Heart left ventricle (tissue), 16 donors: ENCODE measurements at regions not wholly inside any gene's neighbourhood (a gene's known extent, or its start where the extent isn't known, plus 50 kb on each side); places are given as distances from the start of the nearest gene placed in this dataset.

Experiments used
- ATAC-seq, 4 donors: fragments of 200-7000 bp; cut with Tn5 transposase; one replicate each; pipeline ENCODE4 v1.9.1; 2020 to 2022; ENCODE audit warnings: moderate library complexity in 4 of 4, mild to moderate bottlenecking in 3 of 4, moderate number of reproducible peaks in 1 of 4
- DNase-seq, 5 donors: peaks; one replicate each; pipeline ENCODE4 v3.0.0-alpha.2; 2020
- H3K27ac ChIP-seq, 12 donors: fragments of 200-600 bp; sonication (generic) in 4 of 12; one replicate each; pipeline versions ENCODE4 v1.5.0 to v1.8.0; 2016 to 2022; ENCODE audit warnings: mild to moderate bottlenecking in 2 of 12
- H3K27me3 ChIP-seq, 9 donors: fragments of 200-600 bp; sonication (generic) in 2 of 9; one replicate each; pipeline versions ENCODE4 v1.5.1 to v1.8.0; 2016 to 2022; ENCODE audit warnings: mild to moderate bottlenecking in 3 of 9
- H3K36me3 ChIP-seq, 9 donors: fragments of 200-600 bp; sonication (generic) in 2 of 9; one replicate each; pipeline versions ENCODE4 v1.5.0 to v1.8.0; 2018 to 2022; ENCODE audit warnings: mild to moderate bottlenecking in 2 of 9
- H3K4me1 ChIP-seq, 12 donors: fragments of 200-600 bp; sonication (generic) in 4 of 12; one replicate each; pipeline versions ENCODE4 v1.5.0 to v1.8.0; 2016 to 2022; ENCODE audit warnings: mild to moderate bottlenecking in 3 of 12
- H3K4me3 ChIP-seq, 12 donors: fragments of 200-600 bp; sonication (generic) in 4 of 12; one replicate each; pipeline versions ENCODE4 v1.5.0 to v1.8.0; 2017 to 2022; ENCODE audit warnings: mild to moderate bottlenecking in 9 of 12, moderate library complexity in 4 of 12
- H3K9me3 ChIP-seq, 12 donors: fragments of 200-600 bp; sonication (generic) in 4 of 12; one replicate each; pipeline versions ENCODE4 v1.5.0 to v1.8.0; 2016 to 2022; ENCODE audit warnings: mild to moderate bottlenecking in 1 of 12
- POLR2A ChIP-seq, 2 donors: fragments of 450-650 bp; IDR thresholded peaks; one replicate each; pipeline ENCODE4 v1.6.1; 2017; ENCODE audit warnings: antibody characterized with exemption in 2 of 2, mild to moderate bottlenecking in 2 of 2, moderate library complexity in 2 of 2
- WGBS, 4 donors: extraction: QIAGEN DNeasy Blood & Tissue Kit in 2 of 4; methylation state at CpG; one replicate each; pipeline versions ENCODE4 v1.1.5 to v1.1.7; 2013 to 2018; 5-methylcytosine and 5-hydroxymethylcytosine counted together
- intact Hi-C, 10 donors: fragments of 100-400 bp; cut with DNase I; formaldehyde crosslinking; loops; one replicate each; pipeline versions ENCODE4 v1.11.1 to v1.14.2; 2022
- TF ChIP-seq, protein P1 (sequence below), 12 donors: fragments of 200-600 bp; sonication (generic) in 4 of 12; IDR thresholded peaks; one replicate each; pipeline versions ENCODE4 v1.5.0 to v1.8.0; 2018 to 2022; ENCODE audit warnings: antibody characterized with exemption in 12 of 12, mild to moderate bottlenecking in 5 of 12
- donor health status: ischemic (EF 13 %, LVEDD 7.1; RV severe dilation, severe dysfunction).
- donor health status: healthy with polysubstance abuse.
- donor health status: DM: no; HTN: yes; CAD: no.
- donor health status: DM: no; HTN: no; CAD: no.
- donor health status: ischemic (EF 25% LVEDD 6.9; RV normal size, moderate dysfunction).
- donor health status: ischemic (EF 25% LVEDD 5.7; RV mildly dilated, moderate dysfunction).
- donor health status: healthy.
- donor health status: DM: yes; HTN: yes; CAD: no.
- donor health status: ischemic (EF 35%, LVEDD 5.7; RV mildly dilated, moderate dysfunction).
- donor health status: nonischemic (EF 11% LVEDD 7.7; RV severe dilation, severe dysfunction).
- donor health status: DM: yes; HTN: yes; CAD: no.
- donor health status: PGD.
- donor health status: ischemic (EF 29% LVEDD 5.4; RV normal size, mild dysfunction).
- donor health status: nonischemic (EF 23%, LVEDD 6.1; RV moderate dilation, normal function).

DNA sequence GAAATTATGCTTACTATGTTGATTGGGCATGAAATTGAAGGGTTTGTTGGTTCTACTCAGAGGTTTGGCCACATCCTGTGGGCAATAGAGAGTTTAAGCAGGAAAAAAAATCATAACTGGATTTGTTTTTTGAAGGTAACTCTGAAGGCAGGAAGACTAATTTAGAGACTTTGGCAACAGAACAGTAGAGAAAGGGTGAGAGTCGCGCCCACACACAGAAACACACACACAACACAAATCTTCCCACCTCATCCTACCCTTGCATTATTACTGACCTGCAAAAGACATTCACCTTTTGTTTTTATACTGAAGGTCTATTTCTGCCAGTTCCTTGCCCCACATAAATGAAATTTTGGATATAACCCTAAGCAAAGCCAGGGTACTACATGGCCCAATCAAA lies 270.6 kb downstream of the TBL1XR1 start:
- TF ChIP-seq, protein P1, sequence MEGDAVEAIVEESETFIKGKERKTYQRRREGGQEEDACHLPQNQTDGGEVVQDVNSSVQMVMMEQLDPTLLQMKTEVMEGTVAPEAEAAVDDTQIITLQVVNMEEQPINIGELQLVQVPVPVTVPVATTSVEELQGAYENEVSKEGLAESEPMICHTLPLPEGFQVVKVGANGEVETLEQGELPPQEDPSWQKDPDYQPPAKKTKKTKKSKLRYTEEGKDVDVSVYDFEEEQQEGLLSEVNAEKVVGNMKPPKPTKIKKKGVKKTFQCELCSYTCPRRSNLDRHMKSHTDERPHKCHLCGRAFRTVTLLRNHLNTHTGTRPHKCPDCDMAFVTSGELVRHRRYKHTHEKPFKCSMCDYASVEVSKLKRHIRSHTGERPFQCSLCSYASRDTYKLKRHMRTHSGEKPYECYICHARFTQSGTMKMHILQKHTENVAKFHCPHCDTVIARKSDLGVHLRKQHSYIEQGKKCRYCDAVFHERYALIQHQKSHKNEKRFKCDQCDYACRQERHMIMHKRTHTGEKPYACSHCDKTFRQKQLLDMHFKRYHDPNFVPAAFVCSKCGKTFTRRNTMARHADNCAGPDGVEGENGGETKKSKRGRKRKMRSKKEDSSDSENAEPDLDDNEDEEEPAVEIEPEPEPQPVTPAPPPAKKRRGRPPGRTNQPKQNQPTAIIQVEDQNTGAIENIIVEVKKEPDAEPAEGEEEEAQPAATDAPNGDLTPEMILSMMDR (IDR thresholded peaks at IDR 0.05), result no peak
- no peak for TF ChIP-seq POLR2A (IDR thresholded peaks at IDR 0.05)
- no peak overlapping the region for H3K27ac ChIP-seq
- 80 to 88% (median 86%) methylated on average over 2 of the region's 2 CpGs for WGBS, 4 donors
- intact Hi-C loops, result no loop called here
- no peak for ATAC-seq
- no peaks in the 10 kb centered on the region for H3K4me1 ChIP-seq
- no peak overlapping the region for H3K4me3 ChIP-seq
- no peaks in the 10 kb centered on the region for H3K9me3 ChIP-seq
- H3K27me3 ChIP-seq, result peaks cover 0 to 4% (median 0%) of the 10 kb centered on the region in 9 donors
- H3K36me3 ChIP-seq, result no peaks in the 10 kb centered on the region
- no peak for DNase-seq

DNA sequence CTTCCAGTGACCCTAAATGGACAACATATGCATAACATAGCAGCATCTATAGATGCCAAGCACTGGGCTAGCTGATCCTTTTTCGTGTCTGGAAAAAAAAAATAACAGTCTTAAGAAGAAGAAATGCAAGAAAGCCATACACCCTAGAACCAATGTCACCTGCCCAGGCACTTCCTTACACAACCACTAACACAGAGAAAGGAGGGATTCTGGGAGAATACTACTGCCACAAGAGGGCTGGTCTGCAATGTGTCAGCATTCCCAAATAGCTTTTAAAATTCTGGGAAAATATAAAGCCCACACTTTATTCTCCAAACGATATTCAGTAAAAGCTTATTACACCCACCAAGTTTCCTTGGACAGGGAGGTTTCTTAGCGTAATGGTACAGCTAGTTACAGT lies 271.2 kb downstream of the TBL1XR1 start:
- Histone ChIP-seq H3K27me3 (peaks cover 0 to 4% (median 0%) of the 10 kb centered on the region in 9 donors), H3K4me1 (no peaks in the 10 kb centered on the region), H3K27ac (no peak overlapping the region), H3K9me3 (no peaks in the 10 kb centered on the region), H3K4me3 (no peak overlapping the region), H3K36me3 (no peaks in the 10 kb centered on the region)
- ATAC-seq (no peak), DNase-seq (no peak)
- WGBS, 4 donors, result 67 to 72% (median 68%) methylated on average over 3 of the region's 3 CpGs
- no peak for TF ChIP-seq POLR2A (IDR thresholded peaks at IDR 0.05)
- TF ChIP-seq, protein P1 (IDR thresholded peaks at IDR 0.05), result no peak
- intact Hi-C loops, result no loop called here

DNA sequence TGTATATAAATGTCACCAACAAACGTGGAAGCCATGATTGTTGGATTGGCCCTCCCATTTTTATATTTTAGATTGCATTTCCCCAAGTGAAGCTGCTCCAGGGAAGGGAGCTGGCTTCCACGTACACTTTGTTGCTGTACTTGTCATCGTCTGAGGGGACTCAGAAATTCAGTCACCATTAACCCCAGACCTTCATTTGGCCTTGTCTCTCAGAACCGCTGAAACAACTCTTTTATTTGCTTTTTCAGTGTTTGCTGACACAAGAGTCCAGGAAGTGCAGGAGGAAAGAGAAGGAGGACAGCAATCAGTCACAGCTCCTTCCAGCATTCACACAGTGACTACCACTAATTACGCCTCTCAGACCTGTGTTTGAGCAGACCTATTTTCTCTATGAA lies 276.5 kb downstream of the TBL1XR1 start:
- no peaks in the 10 kb centered on the region for H3K27me3 ChIP-seq
- no peaks in the 10 kb centered on the region for H3K36me3 ChIP-seq
- no peak overlapping the region for H3K4me3 ChIP-seq
- no peaks in the 10 kb centered on the region for H3K9me3 ChIP-seq
- DNase-seq (no peak), ATAC-seq (no peak)
- TF ChIP-seq POLR2A (IDR thresholded peaks at IDR 0.05), result no peak
- H3K4me1 ChIP-seq, result no peaks in the 10 kb centered on the region
- 54 to 62% (median 59%) methylated on average over 5 of the region's 5 CpGs for WGBS, 4 donors
- no peak overlapping the region for H3K27ac ChIP-seq
- intact Hi-C loops, result no loop called here

DNA sequence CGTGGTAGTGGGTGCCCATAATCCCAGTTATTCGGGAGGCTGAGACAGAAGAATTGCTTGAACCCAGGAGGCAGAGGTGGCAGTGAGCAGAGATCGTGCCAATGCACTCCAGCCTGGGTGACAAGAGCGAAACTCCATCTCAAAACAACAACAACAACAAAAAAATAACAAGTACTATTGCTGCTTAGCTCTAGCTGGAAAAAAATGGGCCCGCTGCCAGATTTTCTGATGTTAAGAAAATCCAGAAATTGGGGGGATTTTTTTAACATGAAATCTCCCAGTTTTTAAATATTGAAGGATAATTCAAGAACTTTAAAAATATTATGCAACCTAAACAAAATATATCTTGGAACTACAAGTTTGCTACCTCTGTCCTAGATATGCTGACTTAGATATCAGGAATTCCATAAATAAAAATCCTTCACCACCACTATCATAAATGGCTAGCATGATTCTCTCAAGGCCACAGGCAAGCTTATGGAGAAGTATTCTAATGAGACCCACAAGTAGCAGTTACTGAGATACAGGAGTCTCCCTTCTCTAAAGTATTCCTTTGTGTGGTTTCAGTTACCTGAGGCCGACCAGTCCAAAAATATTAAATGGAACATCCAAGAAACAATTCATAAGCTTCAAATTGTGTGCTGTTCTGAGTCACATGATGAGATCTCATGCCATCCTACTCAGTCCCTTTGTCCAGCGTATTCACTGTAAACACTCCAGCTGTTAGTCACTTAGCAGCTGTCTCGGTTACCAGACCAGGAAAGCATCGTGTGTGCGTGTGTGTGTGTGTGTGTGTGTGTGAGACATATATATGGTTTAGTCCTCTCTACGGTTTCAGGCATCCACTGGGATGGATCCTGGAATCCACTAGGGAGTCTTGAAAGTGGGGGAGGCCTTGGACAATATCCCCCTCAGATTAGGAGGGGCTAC lies 277.2 kb downstream of the TBL1XR1 start:
- Histone ChIP-seq H3K27me3 (no peaks in the 10 kb centered on the region), H3K4me1 (no peaks in the 10 kb centered on the region), H3K9me3 (no peaks in the 10 kb centered on the region), H3K4me3 (no peak overlapping the region), H3K36me3 (no peaks in the 10 kb centered on the region), H3K27ac (no peak overlapping the region)
- intact Hi-C loops, result no loop called here
- DNase-seq, result no peak
- TF ChIP-seq POLR2A (IDR thresholded peaks at IDR 0.05), result no peak
- WGBS, 4 donors, result 69 to 82% (median 75%) methylated on average over 11 of the region's 11 CpGs
- no peak for ATAC-seq

DNA sequence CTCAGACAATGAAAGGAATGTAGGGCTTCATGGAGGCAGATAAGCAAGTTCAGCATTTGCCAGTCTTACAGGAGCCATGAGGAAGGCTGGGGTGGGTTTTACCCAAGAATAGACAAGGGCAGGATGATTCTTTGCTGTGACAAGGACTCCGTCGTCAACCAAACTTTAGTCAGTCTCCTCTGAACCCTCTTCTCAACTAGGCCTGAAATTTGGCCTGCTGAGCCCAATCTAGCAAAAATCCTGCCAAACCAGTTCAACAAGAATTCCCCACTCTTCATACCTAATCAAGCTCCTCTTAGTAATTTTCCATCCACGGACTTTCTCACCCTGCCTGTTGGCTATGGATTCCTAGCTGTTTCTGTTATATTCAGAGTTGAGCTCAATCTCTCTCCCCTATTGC lies 280.5 kb downstream of the TBL1XR1 start:
- Histone ChIP-seq H3K27ac (no peak overlapping the region), H3K4me3 (no peak overlapping the region), H3K36me3 (no peaks in the 10 kb centered on the region), H3K9me3 (no peaks in the 10 kb centered on the region), H3K27me3 (no peaks in the 10 kb centered on the region), H3K4me1 (no peaks in the 10 kb centered on the region)
- TF ChIP-seq, protein P1 (IDR thresholded peaks at IDR 0.05), result no peak
- no peak for TF ChIP-seq POLR2A (IDR thresholded peaks at IDR 0.05)
- ATAC-seq, result no peak
- intact Hi-C loops, result no loop called here
- no peak for DNase-seq
- whole genome bisulfite sequencing, 4 donors, result 82 to 89% (median 86%) methylated on average over 3 of the region's 3 CpGs
